ENCODE measurements at regions not wholly inside any gene's neighbourhood (a gene's known extent, or its start where the extent isn't known, plus 50 kb on each side); places are given as distances from the start of the nearest gene placed in this dataset.
A peak's percentile ranks its signal among the peaks of the same experiment; 100 is the strongest.

GRCh38 chr20:22529150-22530019 is 55.0 kb downstream of the FOXA2 start:
- TF ChIP-seq, protein P1, sequence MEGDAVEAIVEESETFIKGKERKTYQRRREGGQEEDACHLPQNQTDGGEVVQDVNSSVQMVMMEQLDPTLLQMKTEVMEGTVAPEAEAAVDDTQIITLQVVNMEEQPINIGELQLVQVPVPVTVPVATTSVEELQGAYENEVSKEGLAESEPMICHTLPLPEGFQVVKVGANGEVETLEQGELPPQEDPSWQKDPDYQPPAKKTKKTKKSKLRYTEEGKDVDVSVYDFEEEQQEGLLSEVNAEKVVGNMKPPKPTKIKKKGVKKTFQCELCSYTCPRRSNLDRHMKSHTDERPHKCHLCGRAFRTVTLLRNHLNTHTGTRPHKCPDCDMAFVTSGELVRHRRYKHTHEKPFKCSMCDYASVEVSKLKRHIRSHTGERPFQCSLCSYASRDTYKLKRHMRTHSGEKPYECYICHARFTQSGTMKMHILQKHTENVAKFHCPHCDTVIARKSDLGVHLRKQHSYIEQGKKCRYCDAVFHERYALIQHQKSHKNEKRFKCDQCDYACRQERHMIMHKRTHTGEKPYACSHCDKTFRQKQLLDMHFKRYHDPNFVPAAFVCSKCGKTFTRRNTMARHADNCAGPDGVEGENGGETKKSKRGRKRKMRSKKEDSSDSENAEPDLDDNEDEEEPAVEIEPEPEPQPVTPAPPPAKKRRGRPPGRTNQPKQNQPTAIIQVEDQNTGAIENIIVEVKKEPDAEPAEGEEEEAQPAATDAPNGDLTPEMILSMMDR (IDR thresholded peaks at IDR 0.05; ENCODE audit: insufficient read depth, low read length), result no peak
- DNase-seq (ENCODE audit: low read depth), result no peak
- no peak overlapping the region for H3K4me3 ChIP-seq (ENCODE audit: low read depth, low read length)

GRCh38 chr20:22526512-22527012 is 57.8 kb downstream of the FOXA2 start:
- H3K4me3 ChIP-seq (ENCODE audit: low read depth, low read length), result no peak overlapping the region
- no peak for DNase-seq (ENCODE audit: low read depth)
- TF ChIP-seq, protein P1 (IDR thresholded peaks at IDR 0.05; ENCODE audit: insufficient read depth, low read length), result no peak

DNA sequence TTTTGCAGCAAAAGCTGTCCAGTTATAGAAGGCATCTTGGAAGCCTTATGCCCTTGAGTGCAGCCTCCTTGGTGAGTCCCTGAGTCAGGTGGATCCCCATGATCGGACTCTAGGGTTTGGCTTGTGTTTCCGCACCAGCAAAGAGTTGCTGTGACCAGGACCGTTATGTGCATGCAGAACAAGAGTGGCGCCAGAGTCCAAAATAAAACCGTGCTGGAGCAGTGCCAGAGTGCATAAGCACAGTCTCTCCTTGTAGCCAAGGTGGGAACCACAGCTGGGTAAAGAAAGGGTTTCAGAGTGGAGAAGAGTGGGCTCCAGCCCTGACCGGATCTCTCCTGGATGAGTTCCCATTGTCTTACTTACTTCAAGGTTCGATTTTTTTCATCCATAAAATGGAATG is 58.6 kb downstream of the FOXA2 start:
- TF ChIP-seq, protein P1 (IDR thresholded peaks at IDR 0.05; ENCODE audit: insufficient read depth, low read length), result no peak
- no peak for DNase-seq (ENCODE audit: low read depth)
- no peak overlapping the region for H3K4me3 ChIP-seq (ENCODE audit: low read depth, low read length)

DNA sequence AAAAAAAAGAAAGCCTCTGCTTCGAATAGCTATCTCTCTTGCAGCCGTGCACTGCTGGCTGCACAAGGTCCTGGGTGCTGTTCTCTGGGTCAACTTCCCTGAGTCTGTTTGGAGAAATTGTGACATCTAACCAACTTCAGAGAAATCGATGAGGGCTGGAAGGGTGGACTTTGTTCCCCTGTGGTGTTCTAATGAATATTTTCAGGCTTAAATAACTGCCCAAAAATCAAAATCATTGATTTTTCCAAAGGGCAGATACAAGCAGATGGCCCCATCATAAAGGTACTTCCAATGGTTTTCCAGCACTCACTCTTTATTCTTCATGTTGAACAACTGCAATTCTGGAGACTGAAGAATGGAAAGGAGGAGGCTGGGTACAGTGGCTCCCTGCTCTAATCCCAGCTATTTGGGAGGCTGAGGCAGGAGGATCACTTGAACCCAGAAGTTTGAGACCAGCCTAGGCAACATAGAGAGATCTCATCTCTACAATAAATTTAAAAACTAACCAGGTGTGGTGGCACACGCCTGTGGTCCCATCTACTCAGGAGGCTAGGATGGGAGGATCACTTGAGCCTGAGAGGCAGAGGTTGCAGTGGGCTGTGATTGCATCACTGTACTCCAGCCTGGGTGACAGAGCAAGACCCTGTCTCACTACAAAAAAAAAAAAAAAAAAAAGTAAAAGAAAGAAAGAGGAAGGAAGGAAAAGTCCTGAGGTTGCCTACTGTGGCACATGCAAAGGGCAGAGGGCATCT is 59.1 kb downstream of the FOXA2 start:
- no peak overlapping the region for H3K4me3 ChIP-seq (ENCODE audit: low read depth, low read length)
- no peak for DNase-seq (ENCODE audit: low read depth)
- TF ChIP-seq, protein P1 (IDR thresholded peaks at IDR 0.05; ENCODE audit: insufficient read depth, low read length), result no peak

DNA sequence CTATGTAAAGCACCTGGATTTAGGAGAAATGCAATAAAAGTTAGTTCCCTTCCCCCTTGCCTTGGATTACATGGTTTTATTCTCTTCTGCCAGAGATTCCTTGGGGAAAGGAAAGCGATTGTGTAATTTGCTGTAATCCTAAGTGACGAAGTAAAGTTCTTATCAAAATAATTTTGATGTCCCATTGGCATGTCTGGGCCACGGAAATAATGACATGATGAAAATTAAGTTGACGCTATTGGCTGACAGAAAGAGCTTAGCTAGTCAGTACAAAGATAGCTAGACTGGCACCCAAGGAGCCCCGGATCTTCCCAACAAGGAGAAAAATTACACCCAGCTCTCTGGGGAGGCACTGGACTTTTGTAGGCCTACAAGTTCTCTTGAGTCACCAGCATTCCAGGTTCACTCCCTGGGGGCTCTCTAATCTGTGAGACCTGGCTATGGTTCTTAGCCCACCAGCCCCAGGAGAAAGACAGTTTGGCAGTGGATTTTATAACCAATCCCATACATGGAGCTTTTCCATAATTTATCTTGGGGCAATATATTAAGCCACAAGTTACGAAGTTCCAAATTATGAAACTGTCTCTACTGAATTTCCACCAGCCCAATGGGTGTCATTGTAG is 59.9 kb downstream of the FOXA2 start:
- TF ChIP-seq, protein P1 (IDR thresholded peaks at IDR 0.05; ENCODE audit: insufficient read depth, low read length), result no peak
- H3K4me3 ChIP-seq (ENCODE audit: low read depth, low read length), result no peak overlapping the region
- peak; percentile 15 for DNase-seq (ENCODE audit: low read depth)

- no peak for DNase-seq (ENCODE audit: low read depth)
- TF ChIP-seq, protein P1 (IDR thresholded peaks at IDR 0.05; ENCODE audit: insufficient read depth, low read length), result no peak
- H3K4me3 ChIP-seq (ENCODE audit: low read depth, low read length), result no peak overlapping the region
Observed at GRCh38 chr20:22523499-22524392, 60.6 kb downstream of the FOXA2 start.

All from fibroblast of the aortic adventitia (primary cell).